Neural cell (in vitro differentiated cells): ENCODE measurements at regions not wholly inside any gene's neighbourhood (a gene's known extent, or its start where the extent isn't known, plus 50 kb on each side); places are given as distances from the start of the nearest gene placed in this dataset.

Experiments
- H2AFZ ChIP-seq: fragments of 200-600, 300-800 bp; sonication (generic), shearing (Covaris generic); 2 replicates; pipeline ENCODE4 v1.6.0; 2014; ENCODE audit warnings: low read depth, mild to moderate bottlenecking, antibody characterized with exemption, low read length, moderate library complexity
- H3F3A ChIP-seq: fragments of 200-600 bp; shearing (Covaris generic); 2 replicates; pipeline ENCODE4 v1.6.1; 2016; ENCODE audit warnings: mild to moderate bottlenecking, moderate library complexity, mixed read lengths, antibody characterized with exemption, low read length; ENCODE audit not compliant: insufficient read depth, poor library complexity, severe bottlenecking
- H3K27ac ChIP-seq: fragments of 200-600, 300-800 bp; sonication (generic), shearing (Covaris generic); 2 replicates; pipeline ENCODE4 v1.5.1; 2014; ENCODE audit warnings: mild to moderate bottlenecking, low read length, moderate library complexity
- H3K27me3 ChIP-seq: fragments of 300-800, 200-600 bp; sonication (generic), shearing (Covaris generic); 2 replicates; pipeline ENCODE4 v1.6.0; 2014; ENCODE audit warnings: mild to moderate bottlenecking, low read depth, low read length, moderate library complexity; ENCODE audit not compliant: insufficient read depth
- H3K36me3 ChIP-seq: fragments of 300-800, 200-600 bp; sonication (generic), shearing (Covaris generic); 2 replicates; pipeline ENCODE4 v1.5.1; 2014; ENCODE audit warnings: mild to moderate bottlenecking, antibody characterized with exemption, low read length, moderate library complexity; ENCODE audit not compliant: insufficient read depth
- H3K4me2 ChIP-seq: fragments of 300-800, 200-600 bp; sonication (generic), shearing (Covaris generic); 2 replicates; pipeline ENCODE4 v1.6.0; 2014; ENCODE audit warnings: mild to moderate bottlenecking, low read length
- H3K4me3 ChIP-seq: fragments of 300-800, 200-600 bp; sonication (generic), shearing (Covaris generic); 2 replicates; pipeline ENCODE4 v1.5.1; 2014; ENCODE audit warnings: mild to moderate bottlenecking, low read length, moderate library complexity
- H3K79me2 ChIP-seq: fragments of 200-600 bp; shearing (Covaris generic); replicated peaks from 2 replicates; pipeline ENCODE4 v1.6.0; 2014; ENCODE audit warnings: mild to moderate bottlenecking, low read length, moderate library complexity; ENCODE audit not compliant: insufficient read depth
- H3K9ac ChIP-seq: fragments of 300-800, 200-600 bp; sonication (generic), shearing (Covaris generic); 2 replicates; pipeline ENCODE4 v1.6.1; 2016; ENCODE audit warnings: mild to moderate bottlenecking, low read length, mixed read lengths
- H3K9me2 ChIP-seq: fragments of 200-600 bp; shearing (Covaris generic); 2 replicates; pipeline ENCODE4 v1.6.1; 2016; ENCODE audit warnings: mild to moderate bottlenecking, low read length, mixed read lengths; ENCODE audit not compliant: insufficient read depth
- H3K9me3 ChIP-seq: fragments of 200-600, 300-800 bp; sonication (generic), shearing (Covaris generic); 2 replicates; pipeline ENCODE4 v1.6.1; 2016; ENCODE audit warnings: mild to moderate bottlenecking, mixed run types, low read length, moderate library complexity, mixed read lengths
- H4K20me1 ChIP-seq: fragments of 200-600 bp; shearing (Covaris generic); 2 replicates; pipeline ENCODE4 v1.6.1; 2016; ENCODE audit warnings: mild to moderate bottlenecking, mixed run types; ENCODE audit not compliant: insufficient read depth
- EP300 ChIP-seq: fragments of 450-650 bp; conservative IDR thresholded peaks from 2 replicates; pipeline ENCODE4 v1.6.1; 2014; ENCODE audit warnings: antibody characterized with exemption, mild to moderate bottlenecking, moderate library complexity; ENCODE audit not compliant: poor library complexity, severe bottlenecking
- EZH2 ChIP-seq: fragments of 200-600, 300-800 bp; shearing (Covaris generic), sonication (generic); IDR thresholded peaks from 2 replicates; pipeline ENCODE4 v1.6.1; 2014; ENCODE audit warnings: antibody characterized with exemption, low read length, borderline replicate concordance, mild to moderate bottlenecking; ENCODE audit not compliant: insufficient read depth, poor library complexity, severe bottlenecking
- MXI1 ChIP-seq: fragments of 450-650 bp; conservative IDR thresholded peaks from 2 replicates; pipeline ENCODE4 v1.6.1; 2014; ENCODE audit warnings: antibody characterized with exemption, mild to moderate bottlenecking; ENCODE audit not compliant: poor library complexity, severe bottlenecking
- POLR2AphosphoS5 ChIP-seq: IDR thresholded peaks from 2 replicates; pipeline ENCODE4 v1.6.1; 2012
- RAD21 ChIP-seq: fragments of 450-650 bp; conservative IDR thresholded peaks from 2 replicates; pipeline ENCODE4 v1.6.1; 2014; ENCODE audit warnings: antibody characterized with exemption, mild to moderate bottlenecking, moderate library complexity
- SMC3 ChIP-seq: fragments of 450-650 bp; conservative IDR thresholded peaks from 2 replicates; pipeline ENCODE4 v1.6.1; 2014; ENCODE audit warnings: antibody characterized with exemption, mild to moderate bottlenecking, moderate library complexity; ENCODE audit not compliant: poor library complexity
- TAF1 ChIP-seq: IDR thresholded peaks from 2 replicates; pipeline ENCODE4 v1.6.1; 2012; ENCODE audit warnings: low read depth
- TF ChIP-seq, protein P1 (sequence below): IDR thresholded peaks from 2 replicates; pipeline ENCODE4 v1.6.1; 2012; ENCODE audit warnings: borderline replicate concordance
- TF ChIP-seq, protein P2 (sequence below): fragments of 450-650 bp; IDR thresholded peaks from 2 replicates; pipeline ENCODE4 v1.5.1; 2014; ENCODE audit warnings: antibody characterized with exemption, mild to moderate bottlenecking, moderate library complexity; ENCODE audit not compliant: poor library complexity, severe bottlenecking

DNA sequence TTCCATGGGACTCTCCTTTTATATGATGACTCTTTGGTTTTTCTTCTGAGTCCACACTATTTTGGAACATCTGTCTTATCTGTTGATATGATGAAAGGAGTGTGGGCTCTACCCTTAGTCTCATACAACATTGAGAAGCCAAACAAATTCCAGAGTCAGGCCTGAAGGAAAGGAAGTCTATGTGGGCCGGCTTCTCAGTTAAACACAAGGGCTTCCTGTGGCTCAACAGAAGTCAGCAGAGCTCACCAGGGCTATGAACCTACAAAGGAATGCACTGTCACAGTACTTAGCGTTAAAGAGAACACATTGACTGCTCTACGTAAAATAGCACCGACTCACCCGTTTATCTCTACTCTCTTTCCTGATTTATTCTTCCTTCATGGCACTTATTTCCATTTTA, 641.0 kb upstream of the FRG1 start:
- no peaks in the 10 kb centered on the region for H3K36me3 ChIP-seq
- H4K20me1 ChIP-seq, result no peaks in the 10 kb centered on the region
- H3K4me3 ChIP-seq, result no peak overlapping the region
- no peak overlapping the region for H3K4me2 ChIP-seq
- no peaks in the 10 kb centered on the region for H3K9me3 ChIP-seq
- H3K27ac ChIP-seq, result no peak overlapping the region
- no peak overlapping the region for H3K9ac ChIP-seq
- no peak overlapping the region for H2AFZ ChIP-seq
- TF ChIP-seq SMC3 (no peak), RAD21 (no peak), POLR2AphosphoS5 (no peak), EP300 (no peak), TAF1 (no peak), MXI1 (no peak), EZH2 (no peak)
- TF ChIP-seq, protein P1, sequence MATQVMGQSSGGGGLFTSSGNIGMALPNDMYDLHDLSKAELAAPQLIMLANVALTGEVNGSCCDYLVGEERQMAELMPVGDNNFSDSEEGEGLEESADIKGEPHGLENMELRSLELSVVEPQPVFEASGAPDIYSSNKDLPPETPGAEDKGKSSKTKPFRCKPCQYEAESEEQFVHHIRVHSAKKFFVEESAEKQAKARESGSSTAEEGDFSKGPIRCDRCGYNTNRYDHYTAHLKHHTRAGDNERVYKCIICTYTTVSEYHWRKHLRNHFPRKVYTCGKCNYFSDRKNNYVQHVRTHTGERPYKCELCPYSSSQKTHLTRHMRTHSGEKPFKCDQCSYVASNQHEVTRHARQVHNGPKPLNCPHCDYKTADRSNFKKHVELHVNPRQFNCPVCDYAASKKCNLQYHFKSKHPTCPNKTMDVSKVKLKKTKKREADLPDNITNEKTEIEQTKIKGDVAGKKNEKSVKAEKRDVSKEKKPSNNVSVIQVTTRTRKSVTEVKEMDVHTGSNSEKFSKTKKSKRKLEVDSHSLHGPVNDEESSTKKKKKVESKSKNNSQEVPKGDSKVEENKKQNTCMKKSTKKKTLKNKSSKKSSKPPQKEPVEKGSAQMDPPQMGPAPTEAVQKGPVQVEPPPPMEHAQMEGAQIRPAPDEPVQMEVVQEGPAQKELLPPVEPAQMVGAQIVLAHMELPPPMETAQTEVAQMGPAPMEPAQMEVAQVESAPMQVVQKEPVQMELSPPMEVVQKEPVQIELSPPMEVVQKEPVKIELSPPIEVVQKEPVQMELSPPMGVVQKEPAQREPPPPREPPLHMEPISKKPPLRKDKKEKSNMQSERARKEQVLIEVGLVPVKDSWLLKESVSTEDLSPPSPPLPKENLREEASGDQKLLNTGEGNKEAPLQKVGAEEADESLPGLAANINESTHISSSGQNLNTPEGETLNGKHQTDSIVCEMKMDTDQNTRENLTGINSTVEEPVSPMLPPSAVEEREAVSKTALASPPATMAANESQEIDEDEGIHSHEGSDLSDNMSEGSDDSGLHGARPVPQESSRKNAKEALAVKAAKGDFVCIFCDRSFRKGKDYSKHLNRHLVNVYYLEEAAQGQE, result no peak
- TF ChIP-seq, protein P2, sequence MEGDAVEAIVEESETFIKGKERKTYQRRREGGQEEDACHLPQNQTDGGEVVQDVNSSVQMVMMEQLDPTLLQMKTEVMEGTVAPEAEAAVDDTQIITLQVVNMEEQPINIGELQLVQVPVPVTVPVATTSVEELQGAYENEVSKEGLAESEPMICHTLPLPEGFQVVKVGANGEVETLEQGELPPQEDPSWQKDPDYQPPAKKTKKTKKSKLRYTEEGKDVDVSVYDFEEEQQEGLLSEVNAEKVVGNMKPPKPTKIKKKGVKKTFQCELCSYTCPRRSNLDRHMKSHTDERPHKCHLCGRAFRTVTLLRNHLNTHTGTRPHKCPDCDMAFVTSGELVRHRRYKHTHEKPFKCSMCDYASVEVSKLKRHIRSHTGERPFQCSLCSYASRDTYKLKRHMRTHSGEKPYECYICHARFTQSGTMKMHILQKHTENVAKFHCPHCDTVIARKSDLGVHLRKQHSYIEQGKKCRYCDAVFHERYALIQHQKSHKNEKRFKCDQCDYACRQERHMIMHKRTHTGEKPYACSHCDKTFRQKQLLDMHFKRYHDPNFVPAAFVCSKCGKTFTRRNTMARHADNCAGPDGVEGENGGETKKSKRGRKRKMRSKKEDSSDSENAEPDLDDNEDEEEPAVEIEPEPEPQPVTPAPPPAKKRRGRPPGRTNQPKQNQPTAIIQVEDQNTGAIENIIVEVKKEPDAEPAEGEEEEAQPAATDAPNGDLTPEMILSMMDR, result no peak
- H3K9me2 ChIP-seq, result no peaks in the 10 kb centered on the region
- H3K79me2 ChIP-seq, result no peaks in the 10 kb centered on the region
- H3F3A ChIP-seq, result no peaks in the 10 kb centered on the region
- no peaks in the 10 kb centered on the region for H3K27me3 ChIP-seq

DNA sequence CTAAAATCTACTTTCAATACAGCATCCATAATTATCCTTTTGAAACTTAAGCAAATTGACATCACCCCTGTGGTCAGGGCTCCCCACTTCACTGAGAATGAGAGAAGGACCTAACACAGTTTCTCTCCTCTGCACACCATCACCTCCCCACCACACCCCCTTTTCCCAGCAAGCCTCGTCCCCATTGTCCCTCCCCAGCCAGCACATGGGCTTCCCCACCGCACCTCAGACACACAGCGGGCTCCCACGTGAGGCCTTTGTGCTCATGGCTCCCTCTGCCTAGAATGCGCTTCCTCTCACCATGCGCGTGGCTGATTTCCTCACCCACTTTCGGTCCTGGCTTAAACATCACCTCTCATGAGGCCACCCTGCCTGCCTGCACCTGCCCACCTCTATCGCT, 639.0 kb upstream of the FRG1 start:
- Histone ChIP-seq H3F3A (no peaks in the 10 kb centered on the region), H3K9me2 (no peaks in the 10 kb centered on the region), H3K36me3 (no peaks in the 10 kb centered on the region), H3K27ac (no peak overlapping the region), H3K9ac (no peak overlapping the region), H3K79me2 (no peaks in the 10 kb centered on the region), H3K27me3 (no peaks in the 10 kb centered on the region), H2AFZ (no peak overlapping the region), H4K20me1 (no peaks in the 10 kb centered on the region), H3K4me3 (no peak overlapping the region), H3K4me2 (no peak overlapping the region), H3K9me3 (no peaks in the 10 kb centered on the region)
- TF ChIP-seq EP300 (no peak), SMC3 (no peak), POLR2AphosphoS5 (no peak), TAF1 (no peak), MXI1 (no peak), RAD21 (no peak), EZH2 (no peak)
- TF ChIP-seq, protein P2, result no peak
- TF ChIP-seq, protein P1, result no peak
